Keratinocyte (primary cell): ENCODE measurements at regions not wholly inside any gene's neighbourhood (a gene's known extent, or its start where the extent isn't known, plus 50 kb on each side); places are given as distances from the start of the nearest gene placed in this dataset.

Experiments
- DNase-seq: peaks from one replicate; pipeline ENCODE4 v3.0.0-alpha.2; 2011; ENCODE audit warnings: low read depth, missing footprints, low spot score
- FAIRE-seq: peaks from 2 replicates; lab custom pipeline; 2011; peaks lifted over from hg19 to GRCh38; lab: Jason Lieb, UNC
- H2AFZ ChIP-seq: 2 replicates; pipeline ENCODE4 v1.6.0; 2012; ENCODE audit warnings: low read length, control low read depth, inconsistent platforms; ENCODE audit not compliant: control insufficient read depth
- H3K27ac ChIP-seq: 2 replicates; pipeline ENCODE4 v1.5.1; 2011; ENCODE audit warnings: low read length; ENCODE audit not compliant: control insufficient read depth, insufficient read depth
- H3K27me3 ChIP-seq: 3 replicates; pipeline ENCODE4 v1.6.0; 2011; ENCODE audit warnings: low read length; ENCODE audit not compliant: control insufficient read depth, insufficient read depth; ENCODE audit errors: extremely low read depth
- H3K36me3 ChIP-seq, 2 experiments: 2 replicates in 1 of 2; 3 replicates in 1 of 2; pipeline ENCODE4 v1.5.1; 2011; ENCODE audit warnings: low read length in 2 of 2, mild to moderate bottlenecking in 1 of 2; ENCODE audit not compliant: control insufficient read depth in 2 of 2, insufficient read depth in 2 of 2; ENCODE audit errors: extremely low read depth in 1 of 2
- H3K4me1 ChIP-seq: 3 replicates; pipeline ENCODE4 v1.5.1; 2011; ENCODE audit warnings: low read length; ENCODE audit not compliant: control insufficient read depth, insufficient read depth; ENCODE audit errors: extremely low read depth
- H3K4me2 ChIP-seq: 3 replicates; pipeline ENCODE4 v1.6.0; 2011; ENCODE audit warnings: low read depth, low read length; ENCODE audit not compliant: control insufficient read depth, insufficient read depth; ENCODE audit errors: extremely low read depth
- H3K4me3 ChIP-seq, 3 experiments: fragments of 200-600 bp in 1 of 3; sonication (generic) in 1 of 3; 2 replicates in 2 of 3; 3 replicates in 1 of 3; pipeline ENCODE4 v1.5.1; 2011 to 2016; ENCODE audit warnings: low read length in 3 of 3, mild to moderate bottlenecking in 3 of 3, control low read depth in 2 of 3, inconsistent platforms in 1 of 3, low read depth in 1 of 3, mixed read lengths in 1 of 3, mixed run types in 1 of 3, moderate library complexity in 1 of 3; ENCODE audit not compliant: control insufficient read depth in 2 of 3, insufficient read depth in 2 of 3; ENCODE audit errors: extremely low read depth in 1 of 3
- H3K79me2 ChIP-seq: 2 replicates; pipeline ENCODE4 v1.6.0; 2012; ENCODE audit warnings: low read length; ENCODE audit not compliant: control insufficient read depth, insufficient read depth
- H3K9ac ChIP-seq: 3 replicates; pipeline ENCODE4 v1.6.0; 2011; ENCODE audit warnings: low read length; ENCODE audit not compliant: control insufficient read depth, insufficient read depth; ENCODE audit errors: extremely low read depth
- H3K9me1 ChIP-seq: 3 replicates; pipeline ENCODE4 v1.6.0; 2011; ENCODE audit warnings: low read length; ENCODE audit not compliant: control insufficient read depth, insufficient read depth; ENCODE audit errors: extremely low read depth
- H3K9me3 ChIP-seq: 2 replicates; pipeline ENCODE4 v1.5.1; 2012; ENCODE audit warnings: low read depth, low read length; ENCODE audit not compliant: control insufficient read depth
- H4K20me1 ChIP-seq: 3 replicates; pipeline ENCODE4 v1.6.0; 2011; ENCODE audit warnings: low read length; ENCODE audit not compliant: control insufficient read depth, insufficient read depth; ENCODE audit errors: extremely low read depth
- CTCF ChIP-seq, 3 experiments: IDR thresholded peaks in 1 of 3; conservative IDR thresholded peaks in 1 of 3; optimal IDR thresholded peaks in 1 of 3; 2 replicates in 2 of 3; 3 replicates in 1 of 3; pipeline versions ENCODE3 to v1.5.1; 2011; ENCODE audit warnings: low read length in 3 of 3, mild to moderate bottlenecking in 3 of 3, moderate library complexity in 2 of 3, control low read depth in 1 of 3, inconsistent platforms in 1 of 3; ENCODE audit not compliant: insufficient read depth in 2 of 3; ENCODE audit errors: extremely low read depth in 1 of 3
- EZH2 ChIP-seq: IDR thresholded peaks from one replicate; pipeline ENCODE4 v1.6.1; 2012; ENCODE audit warnings: inconsistent platforms, mild to moderate bottlenecking, low read length, moderate library complexity
- dilution Hi-C: fragments of 300-500 bp; cut with MboI; formaldehyde crosslinking; loops from one replicate; pipeline ENCODE4 v1.7.0; 2020; ENCODE audit warnings: low sequenced_read_pairs; ENCODE audit not compliant: extremely low pct_ligation_motif_present

GRCh38 chr7:67724955-67725354 lies 728.3 kb downstream of the TYW1 start:
- Histone ChIP-seq H3K9me3 (no peaks in the 10 kb centered on the region), H3K27ac (no peak overlapping the region), H2AFZ (no peak overlapping the region), H3K27me3 (no peaks in the 10 kb centered on the region), H3K79me2 (no peaks in the 10 kb centered on the region), H4K20me1 (no peaks in the 10 kb centered on the region), H3K36me3 (no peaks in the 10 kb centered on the region), H3K4me3 (no peak overlapping the region), H3K9ac (no peak overlapping the region), H3K4me2 (no peak overlapping the region), H3K9me1 (no peaks in the 10 kb centered on the region), H3K4me1 (no peaks in the 10 kb centered on the region)
- dilution Hi-C loops = no loop called here
- no peak for DNase-seq
- TF ChIP-seq CTCF (optimal IDR thresholded peaks at IDR 0.05 in 1 of 3, IDR thresholded peaks at IDR 0.05 in 1 of 3, conservative IDR thresholded peaks at IDR 0.05 in 1 of 3; ENCODE audit: extremely low read depth in 1 of 3, insufficient read depth in 2 of 3, low read length in 3 of 3) (no peak), EZH2 (no peak)
- no peak for FAIRE-seq

- TF ChIP-seq CTCF (optimal IDR thresholded peaks at IDR 0.05 in 1 of 3, IDR thresholded peaks at IDR 0.05 in 1 of 3, conservative IDR thresholded peaks at IDR 0.05 in 1 of 3; ENCODE audit: extremely low read depth in 1 of 3, insufficient read depth in 2 of 3, low read length in 3 of 3) = no peak
- no peak for TF ChIP-seq EZH2
Observed at GRCh38 chr7:67725423-67725822, 728.8 kb downstream of the TYW1 start.

More at GRCh38 chr7:67725423-67725822, 728.8 kb downstream of the TYW1 start:
- Histone ChIP-seq H3K27ac (no peak overlapping the region), H3K27me3 (no peaks in the 10 kb centered on the region), H4K20me1 (no peaks in the 10 kb centered on the region), H3K4me1 (no peaks in the 10 kb centered on the region), H3K4me3 (no peak overlapping the region), H3K9me1 (no peaks in the 10 kb centered on the region), H3K4me2 (no peak overlapping the region), H3K36me3 (no peaks in the 10 kb centered on the region), H3K9me3 (no peaks in the 10 kb centered on the region), H3K79me2 (no peaks in the 10 kb centered on the region), H2AFZ (no peak overlapping the region), H3K9ac (no peak overlapping the region)
- dilution Hi-C loops = no loop called here
- FAIRE-seq = no peak
- no peak for DNase-seq
